HCT116 (cell line): ENCODE measurements at regions not wholly inside any gene's neighbourhood (a gene's known extent, or its start where the extent isn't known, plus 50 kb on each side); places are given as distances from the start of the nearest gene placed in this dataset.

ENCODE experiments used
- ATAC-seq: fragments of 200-7000 bp; cut with Tn5 transposase; 2 replicates; pipeline ENCODE4 v1.9.1; 2020; ENCODE audit warnings: mild to moderate bottlenecking, moderate library complexity
- BruUV-seq: library from RNA; stranded (reverse); fragments of 400-500 nt; replicated peaks from 2 replicates; lab custom pipeline; 2021; lab: Mats Ljungman, UMichigan
- CTCF ChIA-PET: fragments of 300-600 bp; sonication (Branson Sonifier 250); formaldehyde crosslinking; loops from one replicate; lab custom pipeline; 2021; ENCODE audit warnings: antibody characterized with exemption; lab: Charles Lee
- POLR2A ChIA-PET: fragments of 300-600, 350-600 bp; sonication (Branson Sonifier 250); formaldehyde crosslinking; loops from one replicate; lab custom pipeline; 2021; ENCODE audit warnings: antibody characterized with exemption; lab: Charles Lee
- RAD21 ChIA-PET, 2 experiments: fragments of 300-600 bp; sonication (Branson Sonifier 250); formaldehyde crosslinking; loops; one replicate each; lab custom pipeline; 2023; ENCODE audit warnings: low total read pairs in 2 of 2; ENCODE audit not compliant: uncharacterized antibody in 2 of 2, unreplicated experiment in 2 of 2, low non-redundant PET in 1 of 2; lab: Charles Lee
- DNase-seq: peaks from one replicate; pipeline ENCODE4 v3.0.0-alpha.2; 2010; ENCODE audit warnings: low read depth, low spot score
- H2AFZ ChIP-seq: fragments of 200-600 bp; shearing (Covaris generic), sonication (generic); 2 replicates; pipeline ENCODE4 v1.6.1; 2017; ENCODE audit warnings: low read depth, mixed run types, mixed read lengths, antibody characterized with exemption, low read length; ENCODE audit not compliant: poor library complexity, severe bottlenecking
- H3K27ac ChIP-seq: 2 replicates; pipeline ENCODE4 v1.5.1; 2012; ENCODE audit warnings: low read depth, low read length
- H3K27me3 ChIP-seq: fragments of 200-600 bp; sonication (generic); 2 replicates; pipeline ENCODE4 v1.6.1; 2016; ENCODE audit warnings: mixed run types, low read length, mixed read lengths; ENCODE audit not compliant: insufficient read depth
- H3K36me3 ChIP-seq, 2 experiments: fragments of 200-500 bp in 1 of 2; fragments of 200-600 bp in 1 of 2; sonication (Bioruptor generic) in 1 of 2; sonication (generic) in 1 of 2; 2 replicates each; pipeline versions ENCODE4 v1.5.1 to v1.6.1; 2014 to 2016; ENCODE audit warnings: low read length in 2 of 2, inconsistent platforms in 1 of 2, mixed read lengths in 1 of 2, mixed run types in 1 of 2; ENCODE audit not compliant: insufficient read depth in 2 of 2, control insufficient read depth in 1 of 2
- H3K4me1 ChIP-seq, 2 experiments: fragments of 200-600 bp in 1 of 2; sonication (generic) in 1 of 2; 2 replicates each; pipeline versions ENCODE4 v1.5.1 to v1.6.1; 2012 to 2017; ENCODE audit warnings: low read length in 2 of 2, inconsistent platforms in 1 of 2, mild to moderate bottlenecking in 1 of 2, mixed read lengths in 1 of 2, mixed run types in 1 of 2, moderate library complexity in 1 of 2; ENCODE audit not compliant: insufficient read depth in 2 of 2, control insufficient read depth in 1 of 2
- H3K4me2 ChIP-seq: fragments of 200-600 bp; sonication (generic); 2 replicates; pipeline ENCODE4 v1.6.1; 2017; ENCODE audit warnings: mixed run types, low read length, mixed read lengths
- H3K4me3 ChIP-seq, 2 experiments: fragments of 200-600 bp in 1 of 2; sonication (generic) in 1 of 2; replicated peaks in 1 of 2; 2 replicates each; pipeline ENCODE4 v1.5.1; 2011 to 2016; ENCODE audit warnings: low read length in 2 of 2, control low read depth in 1 of 2, low read depth in 1 of 2, mild to moderate bottlenecking in 1 of 2, mixed read lengths in 1 of 2, mixed run types in 1 of 2
- H3K79me2 ChIP-seq: fragments of 200-600 bp; sonication (generic); 2 replicates; pipeline ENCODE4 v1.6.1; 2017; ENCODE audit warnings: mild to moderate bottlenecking, mixed run types, low read length, moderate library complexity, mixed read lengths; ENCODE audit not compliant: insufficient read depth
- H3K9ac ChIP-seq: fragments of 200-600 bp; sonication (generic); 2 replicates; pipeline ENCODE4 v1.6.1; 2016; ENCODE audit warnings: low read length, mixed read lengths
- H3K9me2 ChIP-seq: fragments of 200-600 bp; sonication (generic), shearing (Covaris generic); 2 replicates; pipeline ENCODE4 v1.6.1; 2017; ENCODE audit warnings: mixed run types, mild to moderate bottlenecking, moderate library complexity; ENCODE audit not compliant: insufficient read depth
- H3K9me3 ChIP-seq, 2 experiments: fragments of 200-500 bp in 1 of 2; fragments of 200-600 bp in 1 of 2; sonication (Bioruptor generic) in 1 of 2; sonication (generic) in 1 of 2; 2 replicates each; pipeline ENCODE4 v1.6.1; 2014 to 2017; ENCODE audit warnings: low read length in 2 of 2, mixed read lengths in 2 of 2, inconsistent platforms in 1 of 2, low read depth in 1 of 2, mild to moderate bottlenecking in 1 of 2, mixed run types in 1 of 2, moderate library complexity in 1 of 2; ENCODE audit not compliant: control insufficient read depth in 1 of 2, insufficient read depth in 1 of 2
- H4K20me1 ChIP-seq: fragments of 200-600 bp; sonication (generic), shearing (Covaris generic); 2 replicates; pipeline ENCODE4 v1.6.1; 2017; ENCODE audit warnings: mixed run types, mild to moderate bottlenecking, moderate library complexity; ENCODE audit not compliant: insufficient read depth
- EGR1 ChIP-seq: IDR thresholded peaks from 2 replicates; pipeline ENCODE4 v1.6.1; 2012; ENCODE audit warnings: low read depth
- ELF1 ChIP-seq: IDR thresholded peaks from 2 replicates; pipeline ENCODE4 v1.6.1; 2012; ENCODE audit warnings: low read depth, borderline replicate concordance
- EZH2 ChIP-seq: fragments of 200-600 bp; sonication (generic); IDR thresholded peaks from 2 replicates; pipeline ENCODE4 v1.6.1; 2017; ENCODE audit warnings: antibody characterized with exemption, mixed run types
- EZH2phosphoT487 ChIP-seq: fragments of 200-600 bp; IDR thresholded peaks from 2 replicates; pipeline ENCODE4 v1.6.1; 2018; ENCODE audit warnings: antibody characterized with exemption, borderline replicate concordance
- FOSL1 ChIP-seq: IDR thresholded peaks from 2 replicates; pipeline ENCODE4 v1.6.1; 2012; ENCODE audit warnings: low read depth
- JUND ChIP-seq: IDR thresholded peaks from 2 replicates; pipeline ENCODE4 v1.6.1; 2012
- POLR2AphosphoS5 ChIP-seq: IDR thresholded peaks from 2 replicates; pipeline ENCODE4 v1.6.1; 2011; ENCODE audit warnings: mild to moderate bottlenecking, low read depth, low read length, moderate library complexity
- RAD21 ChIP-seq: IDR thresholded peaks from 2 replicates; pipeline ENCODE4 v1.6.1; 2012; ENCODE audit warnings: low read depth, mild to moderate bottlenecking
- SIN3A ChIP-seq: IDR thresholded peaks from 2 replicates; pipeline ENCODE4 v1.6.1; 2012; ENCODE audit warnings: low read depth
- SRF ChIP-seq: IDR thresholded peaks from 2 replicates; pipeline ENCODE4 v1.6.1; 2012; ENCODE audit warnings: low read depth
- YY1 ChIP-seq: IDR thresholded peaks from 2 replicates; pipeline ENCODE4 v1.6.1; 2011; ENCODE audit warnings: low read length, low read depth, moderate library complexity, mild to moderate bottlenecking; ENCODE audit not compliant: insufficient replicate concordance; ENCODE audit errors: extremely low read depth
- ZFX ChIP-seq: fragments of 450-650 bp; IDR thresholded peaks from 2 replicates; pipeline ENCODE4 v1.6.1; 2017
- ZNF274 ChIP-seq: fragments of 200-500 bp; sonication (Bioruptor generic); IDR thresholded peaks from 2 replicates; pipeline ENCODE4 v1.6.1; 2014; ENCODE audit warnings: mild to moderate bottlenecking, low read depth, low read length, inconsistent platforms
- intact Hi-C: fragments of 100-400 bp; cut with micrococcal nuclease; formaldehyde crosslinking; loops from 2 replicates; pipeline ENCODE4 v1.10.0; 2022

- no peaks in the 10 kb centered on the region for H3K4me1 ChIP-seq
- no peak overlapping the region for H3K27ac ChIP-seq
- H3K36me3 ChIP-seq: no peaks in the 10 kb centered on the region
- no peaks in the 10 kb centered on the region for H3K79me2 ChIP-seq
- H3K27me3 ChIP-seq: no peaks in the 10 kb centered on the region
- H3K9me2 ChIP-seq: no peaks in the 10 kb centered on the region
- no peak overlapping the region for H3K4me3 ChIP-seq
- ChIA-PET POLR2A (no interaction called here), RAD21 (no interaction called here), CTCF (interaction anchor here (1.0 kb wide), 2 partner anchors 10 to 1486 kb away, joined by 3 to 8 read pairs; no protein-coding TSS in a partner anchor)
- intact Hi-C loops: no loop called here
- H4K20me1 ChIP-seq: no peaks in the 10 kb centered on the region
- DNase-seq (no peak), ATAC-seq (no peak)
- H2AFZ ChIP-seq: no peak overlapping the region
- H3K9me3 ChIP-seq: no peaks in the 10 kb centered on the region
- no peak overlapping the region for H3K4me2 ChIP-seq
- no peak for TF ChIP-seq SIN3A
- TF ChIP-seq EGR1: no peak
- TF ChIP-seq EZH2phosphoT487: no peak
- no peak for TF ChIP-seq EZH2
- TF ChIP-seq ZNF274: no peak
- TF ChIP-seq JUND: no peak
- TF ChIP-seq ZFX: no peak
- no peak for TF ChIP-seq YY1
- TF ChIP-seq FOSL1: no peak
- no peak for TF ChIP-seq SRF
- TF ChIP-seq ELF1: no peak
- TF ChIP-seq POLR2AphosphoS5: no peak
- no peak for TF ChIP-seq RAD21
- BruUV-seq: no TSS peak
- H3K9ac ChIP-seq: no peak overlapping the region
Observed at GRCh38 chr2:41399437-41400087, 648.3 kb upstream of the PKDCC start.
